IMR-90 (cell line): ENCODE measurements at regions not wholly inside any gene's neighbourhood (a gene's known extent, or its start where the extent isn't known, plus 50 kb on each side); places are given as distances from the start of the nearest gene placed in this dataset.

Experiments used
- ATAC-seq: fragments of 200-7000 bp; cut with Tn5 transposase; 2 replicates; pipeline ENCODE4 v1.9.1; 2020; ENCODE audit warnings: low read depth, mild to moderate bottlenecking, moderate library complexity
- BruUV-seq: library from RNA; stranded (reverse); fragments of 400-500 nt; replicated peaks from 2 replicates; lab custom pipeline; 2021; lab: Mats Ljungman, UMichigan
- CTCF ChIA-PET: fragments of 300-600 bp; formaldehyde crosslinking; extraction: SDS; loops from one replicate; lab custom pipeline; 2021; ENCODE audit warnings: antibody characterized with exemption; lab: Yijun Ruan, JAX
- POLR2A ChIA-PET: fragments of 300-600 bp; sonication (Branson Sonifier 250); formaldehyde crosslinking; loops from one replicate; lab custom pipeline; 2022; ENCODE audit warnings: antibody characterized with exemption; ENCODE audit not compliant: unreplicated experiment; lab: Charles Lee
- DNase-seq: peaks from one replicate; pipeline ENCODE4 v3.0.0; 2013
- H2AFZ ChIP-seq: replicated peaks from 2 replicates; pipeline ENCODE3; 2013; ENCODE audit warnings: low read length, mild to moderate bottlenecking; ENCODE audit not compliant: poor library complexity
- H2AK5ac ChIP-seq: 2 replicates; pipeline ENCODE4 v1.6.1; 2013; ENCODE audit warnings: low read depth, low read length, inconsistent platforms
- H2AK9ac ChIP-seq: replicated peaks from 2 replicates; pipeline ENCODE3; 2013; ENCODE audit warnings: mild to moderate bottlenecking, low read depth, low read length, moderate library complexity; ENCODE audit not compliant: poor library complexity
- H2BK120ac ChIP-seq: 2 replicates; pipeline ENCODE4 v1.6.1; 2013; ENCODE audit warnings: low read depth, low read length, inconsistent platforms
- H2BK15ac ChIP-seq: 3 replicates; pipeline ENCODE4 v1.6.1; 2013; ENCODE audit warnings: low read depth, low read length, inconsistent platforms
- H2BK20ac ChIP-seq: 2 replicates; pipeline ENCODE4 v1.6.1; 2013; ENCODE audit warnings: low read depth, mild to moderate bottlenecking, inconsistent platforms, low read length, moderate library complexity
- H2BK5ac ChIP-seq: 2 replicates; pipeline ENCODE4 v1.6.1; 2013; ENCODE audit warnings: mild to moderate bottlenecking, low read depth, low read length, inconsistent platforms; ENCODE audit not compliant: poor library complexity, severe bottlenecking
- H3K14ac ChIP-seq: replicated peaks from 2 replicates; pipeline ENCODE4 v1.6.1; 2013; ENCODE audit warnings: low read depth, low read length, inconsistent platforms
- H3K18ac ChIP-seq: 2 replicates; pipeline ENCODE4 v1.6.1; 2013; ENCODE audit warnings: low read depth, low read length, control low read depth
- H3K23ac ChIP-seq: 2 replicates; pipeline ENCODE4 v1.6.1; 2013; ENCODE audit warnings: low read depth, low read length, inconsistent platforms
- H3K27ac ChIP-seq: 2 replicates; pipeline ENCODE4 v1.5.1; 2013; ENCODE audit warnings: mild to moderate bottlenecking, control low read depth, low read length; ENCODE audit not compliant: insufficient read depth
- H3K27me3 ChIP-seq: 2 replicates; pipeline ENCODE4 v1.6.1; 2013; ENCODE audit warnings: low read length; ENCODE audit not compliant: control insufficient read depth, insufficient read depth
- H3K36me3 ChIP-seq: 2 replicates; pipeline ENCODE4 v1.6.1; 2013; ENCODE audit warnings: low read length, mixed read lengths; ENCODE audit not compliant: control insufficient read depth, insufficient read depth
- H3K4ac ChIP-seq: 2 replicates; pipeline ENCODE4 v1.6.1; 2013; ENCODE audit warnings: low read depth, low read length, inconsistent platforms
- H3K4me1 ChIP-seq: 2 replicates; pipeline ENCODE4 v1.6.1; 2013; ENCODE audit warnings: low read length, mixed read lengths; ENCODE audit not compliant: control insufficient read depth, insufficient read depth
- H3K4me2 ChIP-seq: 2 replicates; pipeline ENCODE4 v1.6.1; 2013; ENCODE audit warnings: low read depth, mild to moderate bottlenecking, control low read depth, low read length, moderate library complexity
- H3K4me3 ChIP-seq: 2 replicates; pipeline ENCODE4 v1.5.1; 2013; ENCODE audit warnings: low read depth, mild to moderate bottlenecking, control low read depth, low read length, moderate library complexity; ENCODE audit not compliant: insufficient read depth
- H3K56ac ChIP-seq: 2 replicates; pipeline ENCODE4 v1.6.1; 2013; ENCODE audit warnings: low read length, inconsistent platforms; ENCODE audit not compliant: insufficient read depth; ENCODE audit errors: extremely low read depth
- H3K79me1 ChIP-seq, 2 experiments: 2 replicates each; pipeline ENCODE4 v1.6.1; 2013; ENCODE audit warnings: low read length in 2 of 2, inconsistent platforms in 1 of 2, low read depth in 1 of 2
- H3K9ac ChIP-seq: 2 replicates; pipeline ENCODE4 v1.6.1; 2013; ENCODE audit warnings: low read depth, low read length, control low read depth
- H3K9me1 ChIP-seq: 2 replicates; pipeline ENCODE4 v1.6.1; 2013; ENCODE audit warnings: low read length, inconsistent platforms; ENCODE audit not compliant: insufficient read depth
- H3K9me3 ChIP-seq: 2 replicates; pipeline ENCODE4 v1.6.1; 2013; ENCODE audit warnings: low read length; ENCODE audit not compliant: control insufficient read depth, insufficient read depth
- H4K20me1 ChIP-seq: 2 replicates; pipeline ENCODE4 v1.6.1; 2013; ENCODE audit warnings: low read length, inconsistent platforms; ENCODE audit not compliant: insufficient read depth
- H4K5ac ChIP-seq: 2 replicates; pipeline ENCODE4 v1.6.1; 2013; ENCODE audit warnings: mild to moderate bottlenecking, low read depth, low read length, control low read depth
- H4K8ac ChIP-seq, 2 experiments: 2 replicates each; pipeline ENCODE4 v1.6.1; 2013; ENCODE audit warnings: low read depth in 2 of 2, low read length in 2 of 2, control low read depth in 1 of 2, inconsistent platforms in 1 of 2
- H4K91ac ChIP-seq: 2 replicates; pipeline ENCODE4 v1.6.1; 2013; ENCODE audit warnings: low read depth, low read length, inconsistent platforms; ENCODE audit not compliant: insufficient read depth
- BHLHE40 ChIP-seq: fragments of 150-350 bp; IDR thresholded peaks from 2 replicates; pipeline ENCODE4 v1.6.1; 2016; ENCODE audit warnings: mild to moderate bottlenecking, low read depth, low read length
- CEBPB ChIP-seq: IDR thresholded peaks from 2 replicates; pipeline ENCODE4 v1.6.1; 2012; ENCODE audit warnings: low read depth, low read length, improper control_type of control experiment
- CHD1 ChIP-seq: IDR thresholded peaks from 2 replicates; pipeline ENCODE4 v1.6.1; 2012; ENCODE audit warnings: low read depth, low read length, improper control_type of control experiment
- ELK1 ChIP-seq: fragments of 150-350 bp; IDR thresholded peaks from 2 replicates; pipeline ENCODE4 v1.6.1; 2016; ENCODE audit warnings: low read depth, mild to moderate bottlenecking, low read length, moderate library complexity, borderline replicate concordance
- FOS ChIP-seq: fragments of 150-350 bp; IDR thresholded peaks from 2 replicates; pipeline ENCODE4 v1.6.1; 2016; ENCODE audit warnings: low read depth, low read length
- MAFK ChIP-seq: IDR thresholded peaks from 2 replicates; pipeline ENCODE4 v1.6.1; 2012; ENCODE audit warnings: low read depth, low read length, improper control_type of control experiment
- MAZ ChIP-seq: IDR thresholded peaks from 2 replicates; pipeline ENCODE4 v1.6.1; 2012; ENCODE audit warnings: low read depth, mild to moderate bottlenecking, low read length, improper control_type of control experiment, moderate library complexity, borderline replicate concordance
- POLR2A ChIP-seq: IDR thresholded peaks from 2 replicates; pipeline ENCODE4 v1.6.1; 2012; ENCODE audit warnings: mild to moderate bottlenecking, low read depth, low read length
- RCOR1 ChIP-seq: IDR thresholded peaks from 2 replicates; pipeline ENCODE4 v1.6.1; 2012; ENCODE audit warnings: mild to moderate bottlenecking, low read length, improper control_type of control experiment; ENCODE audit not compliant: insufficient replicate concordance
- WGBS, 2 experiments: methylation state at CpG; one replicate each; pipeline versions ENCODE4 v1.1.5 to v1.1.7; 2013; ENCODE audit warnings: missing lambda C conversion rate in 2 of 2; ENCODE audit not compliant: insufficient read length in 1 of 2; ENCODE audit errors: extremely low coverage in 2 of 2; 5-methylcytosine and 5-hydroxymethylcytosine counted together
- dilution Hi-C: fragments of 300-500 bp; cut with HindIII; formaldehyde crosslinking; loops from one replicate; pipeline ENCODE4 v1.14.3; 2018; ENCODE audit warnings: low sequenced_read_pairs; ENCODE audit not compliant: unreplicated experiment
- in situ Hi-C: fragments of 300-500 bp; cut with MboI; formaldehyde crosslinking; loops from 3 replicates; pipeline ENCODE4 v1.14.3; 2019; ENCODE audit warnings: low sequenced_read_pairs, inconsistent platforms, mixed read lengths
- intact Hi-C: fragments of 100-400 bp; cut with micrococcal nuclease; formaldehyde crosslinking; loops from 2 replicates; pipeline ENCODE4 v1.10.0; 2022
- TF ChIP-seq, protein P1 (sequence below): conservative IDR thresholded peaks from 2 replicates; pipeline ENCODE4 v1.5.1; 2012; ENCODE audit warnings: mild to moderate bottlenecking, low read depth, low read length, improper control_type of control experiment

DNA sequence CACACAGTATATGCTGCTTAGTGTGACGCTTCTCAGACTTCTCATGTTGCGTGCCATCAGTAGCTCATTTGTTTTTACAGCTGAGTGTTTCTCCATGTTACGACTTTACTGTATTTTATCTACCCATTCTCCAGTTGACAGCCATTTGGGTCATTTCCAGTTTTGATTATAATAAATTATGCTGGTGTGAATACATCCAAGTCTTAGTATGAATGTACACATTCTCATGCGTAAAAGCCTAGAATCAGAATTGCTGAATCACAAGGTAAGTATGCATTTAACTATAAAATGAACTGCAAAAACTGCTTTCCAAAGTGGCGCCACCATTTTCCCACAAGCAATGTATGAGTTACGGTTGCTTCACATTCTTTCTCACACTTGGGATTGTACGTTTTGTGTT is 184.2 kb upstream of the SLC35G4 start:
- no peak overlapping the region for H3K18ac ChIP-seq
- CTCF ChIA-PET = no interaction called here
- TF ChIP-seq MAZ = no peak
- TF ChIP-seq POLR2A = no peak
- no peak for TF ChIP-seq CHD1
- no peak for TF ChIP-seq MAFK
- TF ChIP-seq, protein P1, sequence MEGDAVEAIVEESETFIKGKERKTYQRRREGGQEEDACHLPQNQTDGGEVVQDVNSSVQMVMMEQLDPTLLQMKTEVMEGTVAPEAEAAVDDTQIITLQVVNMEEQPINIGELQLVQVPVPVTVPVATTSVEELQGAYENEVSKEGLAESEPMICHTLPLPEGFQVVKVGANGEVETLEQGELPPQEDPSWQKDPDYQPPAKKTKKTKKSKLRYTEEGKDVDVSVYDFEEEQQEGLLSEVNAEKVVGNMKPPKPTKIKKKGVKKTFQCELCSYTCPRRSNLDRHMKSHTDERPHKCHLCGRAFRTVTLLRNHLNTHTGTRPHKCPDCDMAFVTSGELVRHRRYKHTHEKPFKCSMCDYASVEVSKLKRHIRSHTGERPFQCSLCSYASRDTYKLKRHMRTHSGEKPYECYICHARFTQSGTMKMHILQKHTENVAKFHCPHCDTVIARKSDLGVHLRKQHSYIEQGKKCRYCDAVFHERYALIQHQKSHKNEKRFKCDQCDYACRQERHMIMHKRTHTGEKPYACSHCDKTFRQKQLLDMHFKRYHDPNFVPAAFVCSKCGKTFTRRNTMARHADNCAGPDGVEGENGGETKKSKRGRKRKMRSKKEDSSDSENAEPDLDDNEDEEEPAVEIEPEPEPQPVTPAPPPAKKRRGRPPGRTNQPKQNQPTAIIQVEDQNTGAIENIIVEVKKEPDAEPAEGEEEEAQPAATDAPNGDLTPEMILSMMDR = no peak
- TF ChIP-seq BHLHE40 = no peak
- TF ChIP-seq FOS = no peak
- TF ChIP-seq RCOR1 = no peak
- no peak for TF ChIP-seq CEBPB
- TF ChIP-seq ELK1 = no peak
- no peaks in the 10 kb centered on the region for H3K9me1 ChIP-seq
- intact Hi-C loops (loop anchor here (1.0 kb wide), 1 partner anchor 48 kb away; no protein-coding TSS in a partner anchor), in situ Hi-C loops (no loop called here), dilution Hi-C loops (no loop called here)
- H3K9me3 ChIP-seq = no peaks in the 10 kb centered on the region
- no peak overlapping the region for H2BK120ac ChIP-seq
- POLR2A ChIA-PET = no interaction called here
- H3K27me3 ChIP-seq = no peaks in the 10 kb centered on the region
- no peak overlapping the region for H3K14ac ChIP-seq
- H2BK5ac ChIP-seq = no peak overlapping the region
- no peak overlapping the region for H3K23ac ChIP-seq
- no peak overlapping the region for H3K4me2 ChIP-seq
- no peaks in the 10 kb centered on the region for H3K36me3 ChIP-seq
- no peak overlapping the region for H2AFZ ChIP-seq
- no peak overlapping the region for H4K91ac ChIP-seq
- no peak overlapping the region for H2AK5ac ChIP-seq
- H3K4me3 ChIP-seq = no peak overlapping the region
- no peak overlapping the region for H3K9ac ChIP-seq
- H2BK15ac ChIP-seq = no peak overlapping the region
- H4K20me1 ChIP-seq = no peaks in the 10 kb centered on the region
- no peak for ATAC-seq
- H3K27ac ChIP-seq = no peak overlapping the region
- BruUV-seq = no TSS peak
- no peak overlapping the region for H4K5ac ChIP-seq
- H2BK20ac ChIP-seq = no peak overlapping the region
- no peak overlapping the region for H3K56ac ChIP-seq
- peak; percentile 12 for DNase-seq
- H3K4ac ChIP-seq = no peak overlapping the region
- H3K4me1 ChIP-seq = no peaks in the 10 kb centered on the region
- no peak overlapping the region for H2AK9ac ChIP-seq
- no CpG with 5 or more reads among the region's 7 CpGs for WGBS, 2 experiments
- H3K79me1 ChIP-seq = no peaks in the 10 kb centered on the region
- no peak overlapping the region for H4K8ac ChIP-seq
